ENCODE measurements at regions not wholly inside any gene's neighbourhood (a gene's known extent, or its start where the extent isn't known, plus 50 kb on each side); places are given as distances from the start of the nearest gene placed in this dataset.

- no peak for DNase-seq
These were observed 83.1 kb upstream of the IRX6 start for GRCh38 chr16:55240888-55241287.

DNA sequence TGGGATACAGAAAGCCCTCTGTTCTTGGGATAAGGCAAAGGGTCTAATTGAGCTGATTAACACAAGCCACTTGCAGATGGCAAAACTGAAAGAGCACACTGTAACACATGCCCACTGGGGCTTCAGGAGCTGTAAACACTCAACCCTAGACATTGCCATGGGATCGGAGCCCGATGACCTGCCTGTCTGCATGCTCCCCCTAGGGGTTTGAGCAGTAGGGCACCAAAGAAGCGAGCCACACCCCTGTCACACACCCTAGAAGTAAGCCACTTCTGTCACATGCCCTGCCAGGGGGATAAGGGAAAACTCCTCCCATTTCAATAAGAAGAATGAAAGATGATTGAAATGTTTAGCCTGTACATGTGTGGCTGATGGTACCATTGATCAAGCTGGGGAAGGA, 81.3 kb upstream of the IRX6 start:
- no peak for DNase-seq

DNA sequence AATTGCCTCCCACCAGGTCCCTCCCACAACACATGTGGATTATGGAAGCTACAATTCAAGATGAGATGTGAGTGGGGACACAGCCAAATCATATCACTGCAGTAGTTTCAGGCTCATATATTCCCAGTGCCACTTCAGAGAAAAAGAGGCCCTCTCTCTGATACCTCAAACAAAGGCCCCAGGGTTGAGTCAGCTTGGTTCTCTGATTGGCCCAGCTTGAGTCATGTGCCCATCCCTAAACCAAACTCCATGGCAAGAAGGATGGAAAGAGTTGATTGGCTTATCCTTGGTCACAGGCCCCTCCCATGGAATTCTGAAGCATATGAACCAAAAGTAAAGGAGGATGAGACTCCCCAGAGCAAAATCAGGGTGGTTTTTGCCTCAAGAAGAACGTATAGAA, 75.9 kb upstream of the IRX6 start:
- no peak for DNase-seq

- DNase-seq, result peak in 1 of 5 donors; percentile 6
These were observed 75.5 kb upstream of the IRX6 start for GRCh38 chr16:55248494-55248893.

DNA sequence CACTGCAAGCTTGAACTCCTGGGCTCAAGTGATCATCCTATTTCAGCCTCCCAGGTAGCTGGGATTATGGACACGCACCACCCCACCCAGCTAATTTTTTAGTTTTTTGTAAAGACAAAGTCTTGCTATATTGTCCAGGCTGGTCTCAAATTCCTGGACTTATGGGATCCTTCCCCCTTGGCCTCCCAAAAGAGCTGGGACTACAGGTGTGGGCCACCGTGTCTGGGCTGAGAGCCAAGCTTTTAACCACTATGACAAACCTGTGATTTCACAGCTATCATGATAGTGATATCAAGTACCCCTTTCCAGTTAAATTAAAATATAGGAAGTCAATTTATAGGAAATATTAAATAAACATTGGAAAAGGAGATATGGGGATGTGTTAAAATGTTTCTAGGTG, 74.6 kb upstream of the IRX6 start:
- DNase-seq, result no peak

GRCh38 chr16:55249936-55250335, 74.1 kb upstream of the IRX6 start:
- no peak for DNase-seq

GRCh38 chr16:55250701-55251100, 73.3 kb upstream of the IRX6 start:
- DNase-seq, result no peak

- no peak for DNase-seq
These were observed 72.9 kb upstream of the IRX6 start for GRCh38 chr16:55251151-55251550.

- DNase-seq, result no peak
These were observed 71.4 kb upstream of the IRX6 start for GRCh38 chr16:55252577-55252976.

DNA sequence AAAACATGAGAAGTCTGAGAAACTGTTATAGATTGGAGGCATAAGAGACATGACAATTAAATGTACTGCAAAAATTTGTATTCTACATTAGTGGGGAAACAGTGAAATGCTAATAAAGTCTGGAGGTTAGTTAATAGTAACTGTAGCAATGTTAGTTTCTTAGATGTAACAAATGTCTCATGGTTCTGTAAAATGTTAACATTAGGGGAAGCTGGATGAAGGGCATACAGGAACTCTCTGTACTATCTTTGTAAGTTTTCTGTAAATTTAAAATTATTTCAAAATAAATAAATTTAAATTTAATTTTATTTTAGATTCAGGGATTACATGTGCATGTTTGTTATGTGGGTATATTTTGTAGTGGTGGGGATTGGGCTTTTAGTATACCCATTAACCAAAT, 70.0 kb upstream of the IRX6 start:
- DNase-seq, result no peak

DNA sequence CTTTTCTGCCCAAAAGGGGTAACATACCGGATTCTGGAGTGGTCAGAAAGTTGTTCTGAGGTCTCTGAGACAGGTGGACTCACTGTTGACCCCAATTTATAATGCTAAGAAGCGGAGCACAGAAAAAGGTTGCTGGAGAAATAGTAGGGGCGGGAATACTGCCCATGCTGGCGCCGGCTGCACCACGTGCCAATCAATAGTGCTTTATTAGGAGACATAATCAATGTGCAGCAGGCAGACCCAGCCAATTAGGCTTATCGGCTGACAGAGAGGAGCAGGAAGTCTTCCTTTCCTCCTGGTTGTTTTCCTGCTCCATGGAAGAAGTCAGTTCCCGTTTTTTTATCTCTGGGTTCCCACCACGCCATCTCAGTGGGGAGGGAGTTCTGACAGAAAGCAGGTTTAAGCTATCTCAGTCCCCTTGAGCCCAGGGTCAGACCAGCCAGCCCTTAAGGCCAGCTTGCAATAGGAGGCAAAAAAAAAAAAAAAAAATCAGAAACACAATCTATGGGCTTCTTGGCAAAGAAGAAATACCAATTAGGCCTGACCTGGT, 68.2 kb upstream of the IRX6 start:
- no peak for DNase-seq

DNA sequence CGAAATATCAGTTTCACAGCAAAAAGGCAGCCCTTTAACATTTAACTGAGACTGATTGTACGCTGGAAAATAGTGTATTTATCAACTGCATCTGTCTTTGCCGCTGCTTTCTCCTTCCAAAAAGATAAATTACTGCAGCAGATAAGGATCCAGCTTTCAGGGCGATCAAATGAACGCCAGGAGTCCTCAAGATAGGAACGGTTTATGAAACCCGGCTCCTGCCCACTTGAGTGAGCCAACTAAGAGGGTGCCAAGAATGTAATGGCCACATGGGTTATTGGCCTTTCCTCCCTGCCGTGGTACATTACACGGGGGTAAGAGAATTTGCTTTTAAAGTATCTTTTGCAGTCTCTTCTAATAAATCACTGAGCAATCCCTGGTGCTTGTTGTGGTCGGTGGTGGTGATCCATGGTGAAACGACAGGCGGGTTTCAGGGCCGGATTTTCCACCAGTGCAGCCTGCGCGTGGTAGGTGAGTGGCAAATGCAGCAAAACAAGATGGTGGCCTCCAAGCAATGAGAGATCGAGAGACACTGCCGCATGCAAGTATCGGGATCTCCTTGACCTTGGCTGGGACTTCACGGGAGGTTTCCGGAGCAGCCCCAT, 67.5 kb upstream of the IRX6 start:
- no peak for DNase-seq

GRCh38 chr16:55257966-55258613, 65.9 kb upstream of the IRX6 start:
- DNase-seq, result peak in 3 of 5 donors; percentile 6 to 25 (median 11)

DNA sequence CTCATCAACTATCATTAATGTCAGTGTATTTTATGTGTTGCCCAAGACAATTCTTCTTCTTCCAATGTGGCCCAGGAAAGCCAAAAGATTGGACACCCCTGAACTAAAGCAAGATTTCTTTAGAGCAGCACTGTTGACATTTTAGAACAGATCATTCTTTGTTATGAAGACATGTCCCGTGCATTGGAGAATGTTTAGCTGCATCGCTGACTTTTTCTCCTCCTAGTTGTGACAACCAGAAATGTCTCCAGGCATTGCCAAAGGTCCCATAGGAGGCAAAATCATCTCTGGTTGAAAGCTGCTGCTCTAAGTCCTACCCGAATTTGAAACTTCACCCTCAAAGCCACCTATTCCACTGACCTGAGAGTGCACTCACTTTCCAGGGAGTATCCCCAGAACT, 62.7 kb upstream of the IRX6 start:
- DNase-seq, result no peak

DNA sequence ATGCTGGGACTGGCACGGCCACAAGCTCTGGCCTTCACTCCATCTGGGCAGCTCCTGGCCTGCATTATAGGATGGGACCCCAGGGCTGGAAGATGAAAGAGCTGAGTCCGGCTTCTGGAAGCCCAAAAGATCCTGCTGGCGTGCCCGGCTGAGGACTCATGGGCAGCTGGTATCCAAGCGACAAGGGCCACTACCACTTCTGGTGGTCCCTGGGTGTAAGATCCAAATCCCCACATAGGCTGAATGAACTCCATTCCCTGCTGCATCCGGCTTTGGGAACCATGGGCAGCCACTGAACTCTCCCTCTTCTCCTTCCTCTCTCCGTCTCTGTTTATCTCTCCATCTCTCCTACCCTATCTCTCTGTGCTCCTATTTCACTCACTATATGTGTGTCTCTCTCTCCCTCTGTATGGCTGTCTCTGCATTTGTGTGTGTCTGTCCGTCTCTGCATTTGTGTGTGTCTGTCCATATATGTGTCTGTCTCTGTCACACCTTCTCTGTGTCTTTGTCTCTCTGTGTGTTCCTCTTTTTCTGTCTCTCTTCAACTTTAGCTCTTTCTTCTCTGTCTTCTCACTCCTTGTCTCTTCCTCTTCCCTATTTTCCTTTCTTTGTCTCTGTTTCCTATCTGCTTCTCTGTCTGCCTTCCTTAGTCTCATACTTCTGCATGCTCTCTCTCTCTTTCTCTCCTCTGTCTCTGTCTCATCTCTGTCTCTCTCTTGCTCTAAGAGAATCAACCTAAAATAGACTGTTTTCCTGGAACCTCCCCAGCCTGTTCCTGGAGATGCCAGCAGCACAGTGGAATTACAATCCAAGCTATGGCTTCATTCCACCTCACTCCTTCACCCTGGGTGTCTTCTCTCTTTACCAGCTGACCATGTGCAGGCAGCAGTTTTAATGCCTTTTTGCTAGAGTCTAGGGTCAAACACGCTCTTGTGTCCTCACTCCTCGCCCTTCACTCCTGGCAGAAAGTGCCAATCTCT, 60.4 kb upstream of the IRX6 start:
- DNase-seq, result no peak

- no peak for DNase-seq
These were observed 59.1 kb upstream of the IRX6 start for GRCh38 chr16:55264949-55265348.

GRCh38 chr16:55265926-55266325, 58.1 kb upstream of the IRX6 start:
- DNase-seq, result no peak

GRCh38 chr16:55271945-55272513, 52.0 kb upstream of the IRX6 start:
- no peak for DNase-seq

DNA sequence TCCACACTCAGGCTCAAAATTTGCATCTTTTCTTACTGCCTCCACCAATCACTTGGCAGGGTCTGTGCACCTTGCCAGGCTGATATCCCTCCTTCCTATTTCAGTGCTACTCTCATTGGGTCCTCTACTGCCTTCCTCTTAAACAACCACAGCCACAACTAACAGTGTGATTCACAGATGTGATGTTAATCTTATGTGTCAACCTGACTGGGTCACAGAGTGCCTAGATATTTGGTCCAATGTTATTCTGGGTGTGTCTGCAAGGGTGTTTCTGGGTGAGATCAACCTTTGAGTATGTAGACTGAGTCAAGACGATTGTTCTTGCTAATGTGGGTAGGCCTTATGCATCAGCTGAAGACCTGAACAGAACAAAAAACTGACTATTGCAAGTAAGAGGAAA, 51.3 kb upstream of the IRX6 start:
- no peak for DNase-seq

- DNase-seq, result no peak
These were observed 50.6 kb upstream of the IRX6 start for GRCh38 chr16:55273356-55273755.

DNA sequence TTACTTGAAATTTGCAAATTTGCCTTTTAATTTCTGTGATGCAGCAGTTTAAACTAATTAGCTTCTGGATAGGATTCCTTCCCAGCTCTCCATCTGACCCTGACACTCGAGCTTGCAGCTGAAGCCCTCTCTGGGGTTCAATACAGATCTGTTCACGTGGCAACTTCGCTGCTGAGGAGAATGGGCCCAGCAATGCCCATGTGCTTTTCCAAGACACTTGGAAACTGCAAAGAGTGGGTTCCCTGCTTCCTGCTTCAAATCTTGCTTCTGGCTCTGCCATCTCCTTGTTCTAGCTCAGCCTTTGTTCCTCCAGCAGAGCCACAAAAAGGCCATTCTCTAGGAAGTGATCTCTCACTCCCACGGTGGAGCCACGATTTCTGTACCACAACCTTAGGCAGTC, 50.0 kb upstream of the IRX6 start:
- no peak for DNase-seq

Measured in T-helper 1 cell (primary cell).